Parathyroid adenoma (tissue), 2 donors: ENCODE measurements at regions not wholly inside any gene's neighbourhood (a gene's known extent, or its start where the extent isn't known, plus 50 kb on each side); places are given as distances from the start of the nearest gene placed in this dataset.

ENCODE experiments used
- H2AFZ ChIP-seq: fragments of 300-600 bp; sonication (generic); one replicate; pipeline ENCODE4 v1.7.0; 2017; ENCODE audit warnings: antibody characterized with exemption, mild to moderate bottlenecking
- H3K27ac ChIP-seq: fragments of 300-600 bp; sonication (generic); one replicate; pipeline ENCODE4 v1.7.0; 2017
- H3K27me3 ChIP-seq: fragments of 300-600 bp; sonication (generic); one replicate; pipeline ENCODE4 v1.7.0; 2017; ENCODE audit warnings: low read length; ENCODE audit not compliant: control insufficient read depth, insufficient read depth
- H3K36me3 ChIP-seq: fragments of 300-600 bp; sonication (generic); one replicate; pipeline ENCODE4 v1.7.0; 2017; ENCODE audit warnings: low read length; ENCODE audit not compliant: control insufficient read depth, insufficient read depth
- H3K4me1 ChIP-seq: fragments of 300-600 bp; sonication (generic); one replicate; pipeline ENCODE4 v1.7.0; 2017; ENCODE audit warnings: control low read depth
- H3K4me2 ChIP-seq: fragments of 300-600 bp; sonication (generic); one replicate; pipeline ENCODE4 v1.7.0; 2017; ENCODE audit warnings: low read length
- H3K4me3 ChIP-seq: fragments of 300-600 bp; sonication (generic); one replicate; pipeline ENCODE4 v1.7.0; 2017; ENCODE audit warnings: low read depth, low read length
- H3K79me2 ChIP-seq: fragments of 300-600 bp; sonication (generic); one replicate; pipeline ENCODE4 v1.7.0; 2017; ENCODE audit warnings: control low read depth
- H3K9ac ChIP-seq: fragments of 300-600 bp; sonication (generic); one replicate; pipeline ENCODE4 v1.7.0; 2017; ENCODE audit warnings: mild to moderate bottlenecking
- H3K9me3 ChIP-seq: fragments of 300-600 bp; sonication (generic); one replicate; pipeline ENCODE4 v1.7.0; 2017; ENCODE audit warnings: low read length; ENCODE audit not compliant: control insufficient read depth
- CTCF ChIP-seq: fragments of 300-600 bp; sonication (generic); IDR thresholded peaks from one replicate; pipeline ENCODE4 v1.7.0; 2017; ENCODE audit warnings: antibody characterized with exemption, mild to moderate bottlenecking
- donor health status: primary hyperparathyroidism.

DNA sequence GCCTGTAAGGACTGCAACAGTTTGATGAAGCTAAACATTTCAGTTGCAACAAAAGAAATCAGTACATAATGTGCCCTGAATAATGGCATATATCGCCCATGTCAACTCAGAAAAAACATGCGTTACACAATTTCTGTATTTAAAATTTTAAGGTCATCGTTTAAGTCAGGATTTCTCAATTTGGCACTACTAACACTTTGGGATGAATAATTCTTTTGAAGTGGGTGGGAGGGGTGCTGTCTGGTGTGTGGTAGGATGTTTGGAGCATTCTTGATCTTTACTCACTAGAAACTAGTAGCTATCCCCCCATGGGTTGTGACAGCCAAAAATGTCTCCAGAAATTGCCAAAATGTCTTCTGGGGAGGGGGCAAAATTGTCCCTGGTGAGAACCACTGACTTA is 50.7 kb upstream of the CNTNAP4 start:
- no peaks in the 10 kb centered on the region for H3K79me2 ChIP-seq
- no peak overlapping the region for H2AFZ ChIP-seq
- H3K9ac ChIP-seq: no peak overlapping the region
- no peak overlapping the region for H3K4me3 ChIP-seq
- H3K4me1 ChIP-seq: no peaks in the 10 kb centered on the region
- TF ChIP-seq CTCF: no peak
- no peaks in the 10 kb centered on the region for H3K9me3 ChIP-seq
- no peaks in the 10 kb centered on the region for H3K27me3 ChIP-seq
- no peaks in the 10 kb centered on the region for H3K36me3 ChIP-seq
- no peak overlapping the region for H3K4me2 ChIP-seq
- H3K27ac ChIP-seq: no peak overlapping the region
